Keratinocyte (primary cell): ENCODE measurements at regions not wholly inside any gene's neighbourhood (a gene's known extent, or its start where the extent isn't known, plus 50 kb on each side); places are given as distances from the start of the nearest gene placed in this dataset.
"Not testable (repeated sequence)": the region's sequence is repeated elsewhere in the genome, so short reads cannot be mapped to it uniquely, and the experiment has no call there.

Experiments
- DNase-seq: peaks from one replicate; pipeline ENCODE4 v3.0.0-alpha.2; 2011; ENCODE audit warnings: low read depth, missing footprints, low spot score
- FAIRE-seq: peaks from 2 replicates; lab custom pipeline; 2011; peaks lifted over from hg19 to GRCh38; lab: Jason Lieb, UNC
- H2AFZ ChIP-seq: 2 replicates; pipeline ENCODE4 v1.6.0; 2012; ENCODE audit warnings: low read length, control low read depth, inconsistent platforms; ENCODE audit not compliant: control insufficient read depth
- H3K27ac ChIP-seq: 2 replicates; pipeline ENCODE4 v1.5.1; 2011; ENCODE audit warnings: low read length; ENCODE audit not compliant: control insufficient read depth, insufficient read depth
- H3K27me3 ChIP-seq: 3 replicates; pipeline ENCODE4 v1.6.0; 2011; ENCODE audit warnings: low read length; ENCODE audit not compliant: control insufficient read depth, insufficient read depth; ENCODE audit errors: extremely low read depth
- H3K36me3 ChIP-seq, 2 experiments: 2 replicates in 1 of 2; 3 replicates in 1 of 2; pipeline ENCODE4 v1.5.1; 2011; ENCODE audit warnings: low read length in 2 of 2, mild to moderate bottlenecking in 1 of 2; ENCODE audit not compliant: control insufficient read depth in 2 of 2, insufficient read depth in 2 of 2; ENCODE audit errors: extremely low read depth in 1 of 2
- H3K4me1 ChIP-seq: 3 replicates; pipeline ENCODE4 v1.5.1; 2011; ENCODE audit warnings: low read length; ENCODE audit not compliant: control insufficient read depth, insufficient read depth; ENCODE audit errors: extremely low read depth
- H3K4me2 ChIP-seq: 3 replicates; pipeline ENCODE4 v1.6.0; 2011; ENCODE audit warnings: low read depth, low read length; ENCODE audit not compliant: control insufficient read depth, insufficient read depth; ENCODE audit errors: extremely low read depth
- H3K4me3 ChIP-seq, 3 experiments: fragments of 200-600 bp in 1 of 3; sonication (generic) in 1 of 3; 2 replicates in 2 of 3; 3 replicates in 1 of 3; pipeline ENCODE4 v1.5.1; 2011 to 2016; ENCODE audit warnings: low read length in 3 of 3, mild to moderate bottlenecking in 3 of 3, control low read depth in 2 of 3, inconsistent platforms in 1 of 3, low read depth in 1 of 3, mixed read lengths in 1 of 3, mixed run types in 1 of 3, moderate library complexity in 1 of 3; ENCODE audit not compliant: control insufficient read depth in 2 of 3, insufficient read depth in 2 of 3; ENCODE audit errors: extremely low read depth in 1 of 3
- H3K79me2 ChIP-seq: 2 replicates; pipeline ENCODE4 v1.6.0; 2012; ENCODE audit warnings: low read length; ENCODE audit not compliant: control insufficient read depth, insufficient read depth
- H3K9ac ChIP-seq: 3 replicates; pipeline ENCODE4 v1.6.0; 2011; ENCODE audit warnings: low read length; ENCODE audit not compliant: control insufficient read depth, insufficient read depth; ENCODE audit errors: extremely low read depth
- H3K9me1 ChIP-seq: 3 replicates; pipeline ENCODE4 v1.6.0; 2011; ENCODE audit warnings: low read length; ENCODE audit not compliant: control insufficient read depth, insufficient read depth; ENCODE audit errors: extremely low read depth
- H3K9me3 ChIP-seq: 2 replicates; pipeline ENCODE4 v1.5.1; 2012; ENCODE audit warnings: low read depth, low read length; ENCODE audit not compliant: control insufficient read depth
- H4K20me1 ChIP-seq: 3 replicates; pipeline ENCODE4 v1.6.0; 2011; ENCODE audit warnings: low read length; ENCODE audit not compliant: control insufficient read depth, insufficient read depth; ENCODE audit errors: extremely low read depth
- EZH2 ChIP-seq: IDR thresholded peaks from one replicate; pipeline ENCODE4 v1.6.1; 2012; ENCODE audit warnings: inconsistent platforms, mild to moderate bottlenecking, low read length, moderate library complexity
- dilution Hi-C: fragments of 300-500 bp; cut with MboI; formaldehyde crosslinking; loops from one replicate; pipeline ENCODE4 v1.7.0; 2020; ENCODE audit warnings: low sequenced_read_pairs; ENCODE audit not compliant: extremely low pct_ligation_motif_present
- TF ChIP-seq, protein P1 (sequence below), 3 experiments: IDR thresholded peaks in 1 of 3; conservative IDR thresholded peaks in 1 of 3; optimal IDR thresholded peaks in 1 of 3; 2 replicates in 2 of 3; 3 replicates in 1 of 3; pipeline versions ENCODE3 to v1.5.1; 2011; ENCODE audit warnings: low read length in 3 of 3, mild to moderate bottlenecking in 3 of 3, moderate library complexity in 2 of 3, control low read depth in 1 of 3, inconsistent platforms in 1 of 3; ENCODE audit not compliant: insufficient read depth in 2 of 3; ENCODE audit errors: extremely low read depth in 1 of 3

DNA sequence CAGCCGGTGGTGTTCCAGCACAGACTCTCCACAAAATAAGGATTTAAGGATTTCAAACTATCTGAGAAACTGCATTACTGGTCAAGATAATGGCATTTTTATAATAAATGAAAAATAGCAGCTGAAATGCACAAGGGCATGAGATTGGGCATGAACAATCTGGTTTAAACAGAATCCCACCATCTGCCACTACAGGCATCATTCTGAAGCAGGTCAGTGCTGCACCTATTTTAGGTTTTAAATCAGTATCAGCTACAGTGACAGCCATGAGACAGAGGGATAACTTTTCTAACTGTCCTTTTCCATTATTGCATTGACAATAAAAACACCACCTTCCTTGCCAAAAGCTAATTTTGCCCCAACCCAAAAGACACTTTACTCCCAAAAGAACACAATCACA lies 186.8 kb downstream of the ETV1 start:
- Histone ChIP-seq H3K9ac (no peak overlapping the region), H3K27me3 (no peaks in the 10 kb centered on the region), H3K36me3 (no peaks in the 10 kb centered on the region), H4K20me1 (no peaks in the 10 kb centered on the region), H2AFZ (no peak overlapping the region), H3K4me1 (no peaks in the 10 kb centered on the region), H3K4me3 (no peak overlapping the region), H3K9me3 (no peaks in the 10 kb centered on the region), H3K79me2 (no peaks in the 10 kb centered on the region), H3K9me1 (no peaks in the 10 kb centered on the region), H3K4me2 (no peak overlapping the region), H3K27ac (no peak overlapping the region)
- TF ChIP-seq EZH2 = no peak
- TF ChIP-seq, protein P1, sequence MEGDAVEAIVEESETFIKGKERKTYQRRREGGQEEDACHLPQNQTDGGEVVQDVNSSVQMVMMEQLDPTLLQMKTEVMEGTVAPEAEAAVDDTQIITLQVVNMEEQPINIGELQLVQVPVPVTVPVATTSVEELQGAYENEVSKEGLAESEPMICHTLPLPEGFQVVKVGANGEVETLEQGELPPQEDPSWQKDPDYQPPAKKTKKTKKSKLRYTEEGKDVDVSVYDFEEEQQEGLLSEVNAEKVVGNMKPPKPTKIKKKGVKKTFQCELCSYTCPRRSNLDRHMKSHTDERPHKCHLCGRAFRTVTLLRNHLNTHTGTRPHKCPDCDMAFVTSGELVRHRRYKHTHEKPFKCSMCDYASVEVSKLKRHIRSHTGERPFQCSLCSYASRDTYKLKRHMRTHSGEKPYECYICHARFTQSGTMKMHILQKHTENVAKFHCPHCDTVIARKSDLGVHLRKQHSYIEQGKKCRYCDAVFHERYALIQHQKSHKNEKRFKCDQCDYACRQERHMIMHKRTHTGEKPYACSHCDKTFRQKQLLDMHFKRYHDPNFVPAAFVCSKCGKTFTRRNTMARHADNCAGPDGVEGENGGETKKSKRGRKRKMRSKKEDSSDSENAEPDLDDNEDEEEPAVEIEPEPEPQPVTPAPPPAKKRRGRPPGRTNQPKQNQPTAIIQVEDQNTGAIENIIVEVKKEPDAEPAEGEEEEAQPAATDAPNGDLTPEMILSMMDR (optimal IDR thresholded peaks at IDR 0.05 in 1 of 3, IDR thresholded peaks at IDR 0.05 in 1 of 3, conservative IDR thresholded peaks at IDR 0.05 in 1 of 3; ENCODE audit: extremely low read depth in 1 of 3, insufficient read depth in 2 of 3, low read length in 3 of 3) = no peak
- FAIRE-seq (no peak), DNase-seq (no peak)
- dilution Hi-C loops = no loop called here

DNA sequence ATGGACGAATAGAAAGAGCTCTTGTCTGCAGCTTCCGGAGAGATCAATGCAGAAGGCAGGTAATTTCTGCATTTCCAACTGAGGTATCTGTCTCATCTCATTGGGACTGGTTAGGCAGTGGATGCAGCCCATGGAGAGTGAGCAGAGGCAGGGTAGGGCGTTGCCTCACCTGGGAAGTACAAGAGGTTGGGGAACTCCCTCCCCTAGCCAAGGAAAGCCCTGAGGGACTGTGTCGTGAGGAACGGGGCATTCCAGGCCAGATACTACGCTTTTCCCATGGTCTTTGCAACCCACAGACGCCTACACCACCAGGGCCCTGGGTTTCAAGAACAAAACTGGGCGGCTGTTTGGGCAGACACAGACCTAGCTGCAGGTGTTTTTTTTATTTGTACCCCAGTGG lies 186.3 kb downstream of the ETV1 start:
- no peak overlapping the region for H2AFZ ChIP-seq
- no peaks in the 10 kb centered on the region for H3K27me3 ChIP-seq
- H3K4me1 ChIP-seq = no peaks in the 10 kb centered on the region
- no peak overlapping the region for H3K4me2 ChIP-seq
- DNase-seq = no peak
- dilution Hi-C loops = no loop called here
- no peak for TF ChIP-seq EZH2
- TF ChIP-seq, protein P1 (optimal IDR thresholded peaks at IDR 0.05 in 1 of 3, IDR thresholded peaks at IDR 0.05 in 1 of 3, conservative IDR thresholded peaks at IDR 0.05 in 1 of 3; ENCODE audit: extremely low read depth in 1 of 3, insufficient read depth in 2 of 3, low read length in 3 of 3) = no peak
- H3K27ac ChIP-seq = no peak overlapping the region
- no peaks in the 10 kb centered on the region for H3K79me2 ChIP-seq
- H3K9me3 ChIP-seq = no peaks in the 10 kb centered on the region
- no peak overlapping the region for H3K9ac ChIP-seq
- no peaks in the 10 kb centered on the region for H3K9me1 ChIP-seq
- FAIRE-seq = no peak
- H4K20me1 ChIP-seq = no peaks in the 10 kb centered on the region
- no peaks in the 10 kb centered on the region for H3K36me3 ChIP-seq
- no peak overlapping the region for H3K4me3 ChIP-seq

DNA sequence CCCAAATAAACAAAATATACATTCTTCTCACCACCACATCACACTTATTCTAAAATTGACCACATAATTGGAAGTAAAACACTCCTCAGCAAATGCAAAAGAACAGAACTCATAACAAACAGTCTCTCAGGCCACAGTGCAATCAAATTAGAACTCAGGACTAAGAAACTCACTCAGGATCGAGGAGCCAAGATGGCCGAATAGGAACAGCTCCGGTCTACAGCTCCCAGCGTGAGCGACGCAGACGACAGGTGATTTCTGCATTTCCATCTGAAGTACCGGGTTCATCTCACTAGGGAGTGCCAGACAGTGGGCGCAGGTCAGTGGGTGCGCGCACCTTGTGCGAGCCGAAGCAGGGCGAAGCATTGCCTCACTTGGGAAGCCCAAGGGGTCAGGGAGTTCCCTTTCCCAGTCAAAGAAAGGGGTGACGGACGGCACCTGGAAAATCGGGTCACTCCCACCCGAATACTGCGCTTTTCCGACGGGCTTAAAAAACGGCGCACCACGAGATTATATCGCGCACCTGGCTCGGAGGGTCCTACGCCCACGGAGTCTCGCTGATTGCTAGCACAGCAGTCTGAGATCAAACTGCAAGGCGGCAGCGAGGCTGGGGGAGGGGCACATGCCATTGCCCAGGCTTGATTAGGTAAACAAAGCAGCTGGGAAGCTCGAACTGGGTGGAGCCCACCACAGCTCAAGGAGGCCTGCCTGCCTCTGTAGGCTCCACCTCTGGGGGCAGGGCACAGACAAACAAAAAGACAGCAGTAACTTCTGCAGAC lies 183.2 kb downstream of the ETV1 start:
- H2AFZ ChIP-seq, H3K4me1 ChIP-seq, H3K4me2 ChIP-seq, FAIRE-seq, H3K79me2 ChIP-seq, DNase-seq, dilution Hi-C loops, H3K36me3 ChIP-seq, H3K9me1 ChIP-seq, H3K27ac ChIP-seq, H3K9me3 ChIP-seq, H4K20me1 ChIP-seq, H3K4me3 ChIP-seq, H3K9ac ChIP-seq, H3K27me3 ChIP-seq: not testable (repeated sequence)

DNA sequence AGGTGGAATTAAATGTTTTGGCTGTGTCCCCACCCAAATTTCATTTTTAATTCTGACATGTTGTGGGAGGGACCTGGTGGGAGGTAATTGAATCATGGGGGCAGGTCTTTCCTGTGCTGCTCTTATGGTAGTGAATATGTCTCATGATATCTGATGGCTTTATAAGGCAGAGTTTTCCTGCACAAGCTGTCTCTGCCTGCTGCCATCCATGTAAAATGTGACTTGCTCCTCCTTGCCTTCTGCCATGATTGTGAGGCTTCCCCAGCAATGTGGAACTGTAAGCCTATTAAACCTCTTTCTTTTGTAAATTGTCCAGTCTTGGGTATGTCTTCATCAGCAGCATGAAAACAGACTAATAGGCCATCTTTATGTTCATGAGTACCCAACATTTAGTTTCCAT lies 172.2 kb downstream of the ETV1 start:
- DNase-seq, FAIRE-seq, H3K79me2 ChIP-seq, H3K27me3 ChIP-seq, H4K20me1 ChIP-seq, H3K9ac ChIP-seq, H3K27ac ChIP-seq, H3K4me1 ChIP-seq, H3K9me3 ChIP-seq, H2AFZ ChIP-seq, H3K36me3 ChIP-seq, H3K4me3 ChIP-seq, H3K4me2 ChIP-seq, dilution Hi-C loops, H3K9me1 ChIP-seq: not testable (repeated sequence)
